GM19395 (cell line): ENCODE measurements at regions not wholly inside any gene's neighbourhood (a gene's known extent, or its start where the extent isn't known, plus 50 kb on each side); places are given as distances from the start of the nearest gene placed in this dataset.

Source experiments
- ATAC-seq: cut with Tn5 transposase; IDR thresholded peaks from one replicate; pipeline ENCODE4 v1.9.1; 2021; ENCODE audit warnings: mild to moderate bottlenecking, moderate library complexity; ENCODE audit not compliant: unreplicated experiment

DNA sequence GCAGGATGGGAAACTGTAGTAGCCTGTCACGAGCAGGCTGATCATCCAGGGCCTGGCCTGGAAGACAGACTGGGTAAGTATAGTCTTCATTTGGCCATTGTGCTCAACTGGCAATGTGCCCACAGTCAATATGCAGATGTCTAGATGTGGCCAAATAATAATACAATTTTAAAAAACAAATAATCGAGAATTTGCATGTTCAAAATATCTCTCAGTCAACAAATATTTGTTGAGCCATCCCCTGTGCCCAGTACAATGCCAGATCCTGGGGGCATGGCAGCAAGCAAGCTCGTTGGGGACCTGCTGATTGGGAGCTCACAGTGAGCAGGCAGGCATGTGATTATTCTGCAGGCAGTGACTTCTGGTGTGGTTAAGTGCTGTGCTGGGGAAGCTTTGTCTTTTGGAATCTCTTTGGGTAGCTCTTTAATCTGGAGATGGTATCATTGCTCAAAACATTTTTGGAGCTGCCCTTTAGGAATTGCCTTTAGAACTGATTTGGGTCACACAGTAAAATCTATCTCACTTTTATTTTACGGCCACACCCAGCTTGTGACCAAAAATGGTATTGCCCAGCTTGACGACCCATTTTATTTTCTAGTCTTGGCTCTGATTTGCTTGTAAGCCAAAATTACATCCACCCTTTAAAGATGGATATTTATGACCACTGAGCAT lies 92.2 kb downstream of the PLCE1 start:
- ATAC-seq = no peak

- no peak for ATAC-seq
Observed at GRCh38 chr10:94088926-94089381, 95.2 kb downstream of the PLCE1 start.

GRCh38 chr10:94091649-94092048 lies 97.9 kb downstream of the PLCE1 start:
- no peak for ATAC-seq

DNA sequence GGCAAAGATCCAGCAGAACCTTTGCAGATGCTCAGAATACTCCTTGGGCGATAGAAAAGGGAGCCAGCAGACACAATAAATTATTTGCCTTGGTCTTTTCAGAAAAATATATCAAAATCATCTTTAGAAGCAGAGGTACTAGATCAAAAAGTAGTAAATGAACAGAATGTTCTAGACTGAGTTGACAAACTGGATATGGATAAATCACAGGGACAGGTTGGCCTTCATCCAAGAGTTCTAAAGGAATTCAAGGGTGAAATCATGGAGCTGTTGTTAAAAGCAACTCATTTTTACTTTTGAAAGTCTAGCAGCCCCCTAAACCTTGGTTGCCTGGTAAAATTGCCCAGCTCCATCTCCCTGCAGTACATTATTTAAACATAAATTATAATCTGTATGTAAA lies 99.1 kb downstream of the PLCE1 start:
- no peak for ATAC-seq

- no peak for ATAC-seq
Observed at GRCh38 chr10:94093286-94093905, 99.7 kb downstream of the PLCE1 start.

- no peak for ATAC-seq
Observed at GRCh38 chr10:94094540-94094939, 100.8 kb downstream of the PLCE1 start.

- ATAC-seq = no peak
Observed at GRCh38 chr10:94097656-94098055, 103.9 kb downstream of the PLCE1 start.

- no peak for ATAC-seq
Observed at GRCh38 chr10:94098896-94099295, 105.2 kb downstream of the PLCE1 start.

DNA sequence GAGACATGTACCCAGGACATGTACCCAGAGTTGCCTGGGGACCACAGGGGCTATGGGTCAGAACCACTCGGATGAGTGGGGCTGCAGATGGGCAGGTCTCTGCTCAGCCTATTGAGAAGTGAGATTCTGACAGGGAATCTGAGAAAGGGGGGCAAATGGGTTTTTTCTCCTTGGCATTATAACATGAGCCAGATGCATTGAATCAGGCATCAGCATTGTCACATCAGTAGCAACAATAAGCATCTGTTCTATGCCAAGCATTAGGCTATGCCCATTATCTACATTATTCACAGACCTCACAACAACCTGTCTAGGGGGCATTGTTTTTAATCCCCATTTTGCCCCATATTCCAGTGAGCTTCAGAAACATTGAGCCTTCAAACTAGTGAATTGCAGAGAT lies 108.2 kb downstream of the PLCE1 start:
- ATAC-seq = no peak

- ATAC-seq = no peak
Observed at GRCh38 chr10:94102436-94102835, 108.7 kb downstream of the PLCE1 start.

DNA sequence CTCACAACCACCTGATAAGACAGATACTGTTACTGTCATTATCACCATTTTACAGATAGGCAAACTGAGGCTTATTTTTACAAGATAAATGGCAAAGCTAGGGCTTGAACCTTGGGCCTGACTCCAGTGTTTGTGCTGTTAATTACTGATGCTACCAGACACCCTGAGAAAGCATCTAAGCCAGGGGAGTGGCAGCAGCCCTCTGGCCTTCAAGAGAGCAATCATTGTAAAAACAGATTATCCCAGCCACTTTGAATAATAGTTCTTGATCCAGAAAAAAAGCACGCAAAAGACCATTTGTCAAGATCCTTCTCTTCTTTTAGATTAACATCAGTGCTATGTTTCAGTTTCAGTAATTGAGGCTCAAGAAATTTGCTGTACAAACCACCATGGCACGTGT lies 109.5 kb downstream of the PLCE1 start:
- ATAC-seq = no peak

DNA sequence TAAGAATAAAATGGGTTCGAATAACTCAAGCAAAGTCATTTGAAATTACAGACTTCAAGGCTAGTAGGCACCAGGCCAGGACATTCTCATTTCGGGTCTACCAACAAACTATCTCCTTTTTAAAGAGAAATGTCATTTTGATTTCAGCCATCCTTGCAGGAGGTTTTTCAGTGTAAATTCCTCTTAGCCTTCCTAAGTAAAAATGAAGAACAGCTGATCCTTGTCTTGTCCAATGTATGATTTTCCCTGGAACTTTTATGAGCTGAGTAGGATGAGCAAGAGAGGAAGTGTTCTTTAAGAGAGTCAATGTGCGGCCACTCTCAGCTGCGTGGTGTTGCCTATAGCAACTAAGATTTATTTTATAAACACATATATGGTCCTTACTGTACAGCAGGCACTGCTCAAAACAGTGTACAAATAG lies 110.1 kb downstream of the PLCE1 start:
- no peak for ATAC-seq

GRCh38 chr10:94104316-94105000 lies 110.7 kb downstream of the PLCE1 start:
- ATAC-seq = no peak

GRCh38 chr10:94105226-94105625 lies 111.5 kb downstream of the PLCE1 start:
- ATAC-seq = no peak

GRCh38 chr10:94107191-94107590 lies 113.5 kb downstream of the PLCE1 start:
- no peak for ATAC-seq

DNA sequence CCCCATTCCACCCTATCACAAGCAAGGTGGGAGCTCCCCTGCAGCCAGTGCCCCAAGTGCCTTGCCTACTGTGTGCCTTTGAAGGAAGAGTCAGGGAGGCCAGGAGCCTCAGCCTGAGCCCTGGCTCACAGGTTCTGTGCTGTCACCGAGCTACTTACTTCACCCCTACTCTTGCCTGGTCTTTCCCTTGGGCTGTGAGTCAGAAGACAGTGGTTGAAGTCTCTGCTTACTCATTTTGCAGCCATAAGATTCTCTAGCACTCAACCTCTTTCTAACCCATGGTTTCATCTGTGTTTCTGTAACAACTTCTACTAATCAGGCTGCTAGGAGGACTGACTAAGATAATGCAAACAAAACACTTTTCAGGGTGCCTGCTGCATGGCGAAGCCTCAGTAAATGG lies 114.5 kb downstream of the PLCE1 start:
- no peak for ATAC-seq

- ATAC-seq = no peak
Observed at GRCh38 chr10:94111367-94111766, 117.6 kb downstream of the PLCE1 start.

DNA sequence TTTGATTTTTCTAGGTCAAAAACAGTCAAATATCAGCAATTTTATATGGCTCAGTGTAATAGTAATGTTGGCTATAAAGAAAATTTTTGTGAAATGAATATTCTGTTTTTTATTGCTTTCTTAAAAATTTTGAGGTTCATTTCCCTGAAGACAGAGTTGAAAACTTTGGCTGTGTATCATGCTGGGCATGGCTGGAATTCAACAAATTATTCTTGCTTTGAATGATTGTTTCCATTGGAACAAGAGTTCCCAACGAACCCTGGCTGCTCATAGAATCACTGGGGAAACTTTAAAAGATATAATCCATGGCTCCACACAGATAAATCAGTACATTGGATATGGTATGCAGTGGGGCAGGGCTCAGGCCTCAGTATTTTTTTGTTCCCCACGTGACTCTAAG lies 118.6 kb downstream of the PLCE1 start:
- ATAC-seq = no peak

GRCh38 chr10:94115725-94116124 lies 122.0 kb downstream of the PLCE1 start:
- no peak for ATAC-seq

DNA sequence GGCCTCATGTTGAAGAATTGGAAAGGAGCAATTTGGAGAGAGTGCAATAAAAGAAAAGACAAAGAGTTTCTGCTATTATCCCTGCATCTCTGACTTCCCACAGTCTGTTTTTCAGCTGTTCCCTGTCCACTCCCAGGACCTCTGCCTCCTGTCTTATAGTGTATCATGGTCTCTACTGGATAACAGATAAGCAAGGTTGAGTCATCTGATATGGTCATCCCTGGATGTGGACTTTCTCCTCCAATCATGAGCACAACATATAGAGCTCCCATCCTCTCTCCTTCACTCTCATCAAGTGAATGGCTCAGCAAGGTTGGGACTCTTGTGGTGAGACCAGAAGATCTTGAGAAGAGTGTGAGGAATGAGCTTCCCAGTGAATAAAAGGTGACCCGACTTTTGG lies 123.1 kb downstream of the PLCE1 start:
- ATAC-seq = no peak

DNA sequence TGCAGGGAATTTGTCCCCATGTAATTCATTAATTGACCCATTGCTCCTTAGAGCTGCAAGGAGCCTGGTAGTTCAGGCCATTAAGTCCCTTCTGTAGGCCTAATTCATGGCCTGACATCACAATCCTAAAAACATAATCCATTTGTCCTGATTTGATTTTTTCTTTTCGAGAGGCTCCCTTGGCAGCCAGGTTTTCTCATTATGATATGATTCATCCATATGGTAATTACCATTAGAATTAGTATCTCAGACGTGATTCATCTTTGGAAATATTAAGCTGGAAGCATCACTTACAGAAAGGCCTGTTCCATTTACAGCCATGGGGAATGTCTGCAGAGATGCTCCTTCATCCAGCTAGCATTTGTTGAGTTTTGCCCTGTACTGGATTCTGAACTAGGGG lies 128.5 kb downstream of the PLCE1 start:
- no peak for ATAC-seq
